ENCODE measurements at regions not wholly inside any gene's neighbourhood (a gene's known extent, or its start where the extent isn't known, plus 50 kb on each side); places are given as distances from the start of the nearest gene placed in this dataset.

GRCh38 chr9:103427696-103428095 lies 432.6 kb downstream of the CYLC2 start:
- Histone ChIP-seq H3K27ac (ENCODE audit: poor library complexity, severe bottlenecking) (no peak overlapping the region), H3K4me1 (ENCODE audit: insufficient read depth, poor library complexity, severe bottlenecking) (no peaks in the 10 kb centered on the region), H3K36me3 (ENCODE audit: low read depth) (no peaks in the 10 kb centered on the region), H3K4me3 (ENCODE audit: severe bottlenecking) (no peak overlapping the region), H3K9me3 (ENCODE audit: severe bottlenecking) (no peaks in the 10 kb centered on the region), H3K27me3 (ENCODE audit: insufficient read depth, poor library complexity, severe bottlenecking) (peaks cover 2% of the 10 kb centered on the region)
- DNase-seq (ENCODE audit: low spot score) (no peak), ATAC-seq (ENCODE audit: low read depth) (no peak)
- TF ChIP-seq CTCF (IDR thresholded peaks at IDR 0.05; ENCODE audit: poor library complexity, severe bottlenecking): no peak

- no peak overlapping the region for H3K27ac ChIP-seq (ENCODE audit: poor library complexity, severe bottlenecking)
- ATAC-seq (ENCODE audit: low read depth) (no peak), DNase-seq (ENCODE audit: low spot score) (no peak)
- H3K27me3 ChIP-seq (ENCODE audit: insufficient read depth, poor library complexity, severe bottlenecking): peaks cover 2% of the 10 kb centered on the region
- H3K4me3 ChIP-seq (ENCODE audit: severe bottlenecking): no peak overlapping the region
- no peaks in the 10 kb centered on the region for H3K9me3 ChIP-seq (ENCODE audit: severe bottlenecking)
- H3K36me3 ChIP-seq (ENCODE audit: low read depth): no peaks in the 10 kb centered on the region
- H3K4me1 ChIP-seq (ENCODE audit: insufficient read depth, poor library complexity, severe bottlenecking): no peaks in the 10 kb centered on the region
- no peak for TF ChIP-seq CTCF (IDR thresholded peaks at IDR 0.05; ENCODE audit: poor library complexity, severe bottlenecking)
Measured at GRCh38 chr9:103430469-103430868, 435.3 kb downstream of the CYLC2 start.

GRCh38 chr9:103431809-103432208 lies 436.7 kb downstream of the CYLC2 start:
- Histone ChIP-seq H3K27ac (ENCODE audit: poor library complexity, severe bottlenecking) (no peak overlapping the region), H3K36me3 (ENCODE audit: low read depth) (no peaks in the 10 kb centered on the region), H3K4me1 (ENCODE audit: insufficient read depth, poor library complexity, severe bottlenecking) (no peaks in the 10 kb centered on the region), H3K9me3 (ENCODE audit: severe bottlenecking) (no peaks in the 10 kb centered on the region), H3K4me3 (ENCODE audit: severe bottlenecking) (no peak overlapping the region), H3K27me3 (ENCODE audit: insufficient read depth, poor library complexity, severe bottlenecking) (no peaks in the 10 kb centered on the region)
- no peak for TF ChIP-seq CTCF (IDR thresholded peaks at IDR 0.05; ENCODE audit: poor library complexity, severe bottlenecking)
- DNase-seq (ENCODE audit: low spot score) (no peak), ATAC-seq (ENCODE audit: low read depth) (no peak)

- no peak for ATAC-seq (ENCODE audit: low read depth)
- Histone ChIP-seq H3K4me3 (ENCODE audit: severe bottlenecking) (no peak overlapping the region), H3K9me3 (ENCODE audit: severe bottlenecking) (no peaks in the 10 kb centered on the region), H3K36me3 (ENCODE audit: low read depth) (no peaks in the 10 kb centered on the region), H3K4me1 (ENCODE audit: insufficient read depth, poor library complexity, severe bottlenecking) (peaks cover 3% of the 10 kb centered on the region), H3K27me3 (ENCODE audit: insufficient read depth, poor library complexity, severe bottlenecking) (no peaks in the 10 kb centered on the region), H3K27ac (ENCODE audit: poor library complexity, severe bottlenecking) (no peak overlapping the region)
- no peak for TF ChIP-seq CTCF (IDR thresholded peaks at IDR 0.05; ENCODE audit: poor library complexity, severe bottlenecking)
- DNase-seq (ENCODE audit: low spot score): no peak
Measured at GRCh38 chr9:103444176-103444575, 449.0 kb downstream of the CYLC2 start.

- ATAC-seq (ENCODE audit: low read depth) (no peak), DNase-seq (ENCODE audit: low spot score) (no peak)
- no peak overlapping the region for H3K4me3 ChIP-seq (ENCODE audit: severe bottlenecking)
- TF ChIP-seq CTCF (IDR thresholded peaks at IDR 0.05; ENCODE audit: poor library complexity, severe bottlenecking): no peak
- no peaks in the 10 kb centered on the region for H3K9me3 ChIP-seq (ENCODE audit: severe bottlenecking)
- H3K27ac ChIP-seq (ENCODE audit: poor library complexity, severe bottlenecking): no peak overlapping the region
- H3K4me1 ChIP-seq (ENCODE audit: insufficient read depth, poor library complexity, severe bottlenecking): no peaks in the 10 kb centered on the region
- H3K27me3 ChIP-seq (ENCODE audit: insufficient read depth, poor library complexity, severe bottlenecking): no peaks in the 10 kb centered on the region
- no peaks in the 10 kb centered on the region for H3K36me3 ChIP-seq (ENCODE audit: low read depth)
Measured at GRCh38 chr9:103458826-103459225, 463.7 kb downstream of the CYLC2 start.

Data from RWPE2 (cell line).